Bronchial epithelial cell (primary cell): ENCODE measurements at regions not wholly inside any gene's neighbourhood (a gene's known extent, or its start where the extent isn't known, plus 50 kb on each side); places are given as distances from the start of the nearest gene placed in this dataset.

ENCODE experiments used
- DNase-seq: peaks from one replicate; pipeline ENCODE4 v3.0.0-alpha.2; 2010; ENCODE audit warnings: low read depth
- FAIRE-seq: peaks from 2 replicates; lab custom pipeline; 2011; peaks lifted over from hg19 to GRCh38; lab: Jason Lieb, UNC
- H3K27me3 ChIP-seq: 2 replicates; pipeline ENCODE4 v1.5.1; 2011; ENCODE audit warnings: low read length; ENCODE audit not compliant: control insufficient read depth, insufficient read depth
- H3K36me3 ChIP-seq: 2 replicates; pipeline ENCODE4 v1.5.1; 2011; ENCODE audit warnings: low read length; ENCODE audit not compliant: control insufficient read depth, insufficient read depth
- H3K4me3 ChIP-seq: 2 replicates; pipeline ENCODE4 v1.5.1; 2011; ENCODE audit warnings: mild to moderate bottlenecking, low read depth, low read length, control low read depth
- TF ChIP-seq, protein P1 (sequence below): IDR thresholded peaks from 2 replicates; pipeline ENCODE4 v1.5.1; 2011; ENCODE audit warnings: mild to moderate bottlenecking, moderate library complexity, low read length, control low read depth, inconsistent platforms; ENCODE audit not compliant: insufficient read depth, severe bottlenecking

GRCh38 chr14:97155814-97156213, 358.6 kb downstream of the VRK1 start:
- DNase-seq (no peak), FAIRE-seq (no peak)
- Histone ChIP-seq H3K27me3 (no peaks in the 10 kb centered on the region), H3K4me3 (no peak overlapping the region), H3K36me3 (no peaks in the 10 kb centered on the region)
- TF ChIP-seq, protein P1, sequence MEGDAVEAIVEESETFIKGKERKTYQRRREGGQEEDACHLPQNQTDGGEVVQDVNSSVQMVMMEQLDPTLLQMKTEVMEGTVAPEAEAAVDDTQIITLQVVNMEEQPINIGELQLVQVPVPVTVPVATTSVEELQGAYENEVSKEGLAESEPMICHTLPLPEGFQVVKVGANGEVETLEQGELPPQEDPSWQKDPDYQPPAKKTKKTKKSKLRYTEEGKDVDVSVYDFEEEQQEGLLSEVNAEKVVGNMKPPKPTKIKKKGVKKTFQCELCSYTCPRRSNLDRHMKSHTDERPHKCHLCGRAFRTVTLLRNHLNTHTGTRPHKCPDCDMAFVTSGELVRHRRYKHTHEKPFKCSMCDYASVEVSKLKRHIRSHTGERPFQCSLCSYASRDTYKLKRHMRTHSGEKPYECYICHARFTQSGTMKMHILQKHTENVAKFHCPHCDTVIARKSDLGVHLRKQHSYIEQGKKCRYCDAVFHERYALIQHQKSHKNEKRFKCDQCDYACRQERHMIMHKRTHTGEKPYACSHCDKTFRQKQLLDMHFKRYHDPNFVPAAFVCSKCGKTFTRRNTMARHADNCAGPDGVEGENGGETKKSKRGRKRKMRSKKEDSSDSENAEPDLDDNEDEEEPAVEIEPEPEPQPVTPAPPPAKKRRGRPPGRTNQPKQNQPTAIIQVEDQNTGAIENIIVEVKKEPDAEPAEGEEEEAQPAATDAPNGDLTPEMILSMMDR = no peak

DNA sequence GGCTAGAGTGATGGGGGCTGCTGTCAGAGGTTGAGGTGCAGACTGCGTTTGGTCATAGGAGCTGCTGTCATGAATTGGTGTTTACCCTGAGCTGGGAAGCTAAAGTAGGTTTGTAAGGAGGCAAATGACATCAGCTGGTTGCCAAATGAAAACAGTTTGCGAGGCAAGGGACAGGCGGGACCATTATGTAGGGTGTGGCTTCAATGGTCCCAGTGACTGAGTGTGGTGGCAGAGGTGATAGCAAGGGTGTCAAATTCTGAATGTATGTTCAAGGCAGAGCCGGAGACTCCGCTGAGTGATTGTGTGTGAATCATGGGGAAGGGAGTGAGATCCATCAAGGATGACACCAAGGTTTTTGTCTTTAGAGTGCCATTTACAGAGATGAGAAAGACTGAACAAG, 359.5 kb downstream of the VRK1 start:
- Histone ChIP-seq H3K4me3 (no peak overlapping the region), H3K36me3 (no peaks in the 10 kb centered on the region), H3K27me3 (no peaks in the 10 kb centered on the region)
- TF ChIP-seq, protein P1 = no peak
- no peak for FAIRE-seq
- no peak for DNase-seq

DNA sequence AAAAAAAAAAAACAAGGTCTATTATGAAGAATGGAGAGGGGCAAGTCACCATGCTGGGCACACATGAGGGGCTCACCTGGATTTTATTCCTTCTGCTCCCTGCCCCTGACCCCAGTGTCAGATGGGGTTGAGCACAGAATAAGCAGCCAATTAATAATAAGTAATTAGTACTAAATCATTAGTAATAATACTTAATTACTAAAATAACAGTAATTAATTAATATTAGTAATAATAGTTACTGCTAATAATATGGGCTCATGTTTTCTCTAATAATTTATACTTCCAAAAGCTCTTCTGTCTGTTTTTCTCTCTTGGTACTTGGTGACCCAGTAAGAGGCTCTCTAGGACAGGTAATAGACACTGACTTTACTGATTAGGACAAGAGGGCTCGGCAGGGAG, 360.9 kb downstream of the VRK1 start:
- no peak for FAIRE-seq
- Histone ChIP-seq H3K27me3 (no peaks in the 10 kb centered on the region), H3K4me3 (no peak overlapping the region), H3K36me3 (no peaks in the 10 kb centered on the region)
- DNase-seq = no peak
- TF ChIP-seq, protein P1 = no peak

DNA sequence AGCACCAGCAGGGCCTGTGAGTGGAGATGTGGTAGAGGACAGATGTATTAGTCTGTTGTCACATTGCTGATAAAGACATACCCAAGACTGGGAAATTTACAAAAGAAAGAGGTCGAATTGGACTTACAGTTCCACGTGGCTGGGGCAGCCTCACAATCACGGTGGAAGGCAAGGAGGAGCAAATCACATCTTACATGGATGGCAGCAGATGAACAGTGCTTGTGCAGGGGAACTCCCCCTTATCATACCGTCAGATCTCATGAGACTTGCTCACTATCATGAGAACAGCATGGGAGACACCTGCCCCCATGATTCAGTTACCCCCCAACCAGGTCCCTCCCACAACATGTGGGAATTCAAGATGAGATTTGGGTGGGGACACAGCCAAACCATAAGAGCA, 361.9 kb downstream of the VRK1 start:
- Histone ChIP-seq H3K4me3 (no peak overlapping the region), H3K27me3 (no peaks in the 10 kb centered on the region), H3K36me3 (no peaks in the 10 kb centered on the region)
- DNase-seq (no peak), FAIRE-seq (peak; percentile 85)
- TF ChIP-seq, protein P1 = no peak

DNA sequence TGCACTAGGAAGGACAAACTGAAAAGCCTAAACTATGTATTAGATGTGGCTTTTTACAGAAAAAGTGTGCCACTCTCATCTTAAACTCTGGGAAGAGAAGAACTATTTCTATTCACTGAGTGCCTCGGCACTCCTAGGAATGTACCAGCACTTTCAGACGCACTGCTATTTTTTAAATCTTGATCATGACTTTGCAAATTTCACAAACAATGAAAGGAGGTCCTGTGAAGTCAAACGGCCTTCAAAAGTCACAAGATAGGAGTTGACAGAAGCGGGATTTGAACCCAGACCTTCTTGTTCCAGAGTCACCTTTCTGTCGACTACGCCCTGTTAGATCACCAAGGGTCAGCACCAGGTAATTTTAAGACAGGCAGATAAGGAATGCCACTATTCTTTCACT, 365.4 kb downstream of the VRK1 start:
- H3K27me3 ChIP-seq = no peaks in the 10 kb centered on the region
- no peak overlapping the region for H3K4me3 ChIP-seq
- no peak for DNase-seq
- TF ChIP-seq, protein P1 = no peak
- H3K36me3 ChIP-seq = no peaks in the 10 kb centered on the region
- FAIRE-seq = no peak

- H3K36me3 ChIP-seq = no peaks in the 10 kb centered on the region
- no peaks in the 10 kb centered on the region for H3K27me3 ChIP-seq
- TF ChIP-seq, protein P1 = no peak
- DNase-seq = no peak
- FAIRE-seq = no peak
- H3K4me3 ChIP-seq = no peak overlapping the region
Measured at GRCh38 chr14:97164021-97164420, 366.8 kb downstream of the VRK1 start.
